Esophagus squamous epithelium (tissue), 5 donors: ENCODE measurements at regions not wholly inside any gene's neighbourhood (a gene's known extent, or its start where the extent isn't known, plus 50 kb on each side); places are given as distances from the start of the nearest gene placed in this dataset.

Source experiments
- DNase-seq: peaks from one replicate; lab custom pipeline; 2025; lab: John Stamatoyannopoulos, UW
- H3K27ac ChIP-seq, 4 donors: fragments of 200-600 bp; sonication (generic); one replicate each; pipeline ENCODE4 v1.5.1; 2016 to 2019; ENCODE audit warnings: mild to moderate bottlenecking in 1 of 4
- H3K27me3 ChIP-seq, 4 donors: fragments of 200-600 bp; sonication (generic); 1 replicate in 3 of 4; 2 replicates in 1 of 4; pipeline versions ENCODE4 v1.5.1 to v1.6.0; 2017 to 2021; ENCODE audit warnings: antibody characterized with exemption in 1 of 4
- H3K36me3 ChIP-seq, 3 donors: fragments of 200-600 bp; sonication (generic); one replicate each; pipeline ENCODE4 v1.5.1; 2016 to 2019
- H3K4me1 ChIP-seq, 3 donors: fragments of 200-600 bp; sonication (generic); one replicate each; pipeline ENCODE4 v1.5.1; 2017 to 2019
- H3K4me3 ChIP-seq, 4 donors: fragments of 200-600 bp; sonication (generic); 1 replicate in 3 of 4; 2 replicates in 1 of 4; pipeline ENCODE4 v1.5.1; 2016 to 2019; ENCODE audit warnings: mild to moderate bottlenecking in 2 of 4, moderate library complexity in 1 of 4
- H3K9me3 ChIP-seq, 3 donors: fragments of 200-600 bp; sonication (generic); one replicate each; pipeline ENCODE4 v1.5.1; 2016 to 2019
- POLR2A ChIP-seq, 4 donors: fragments of 450-650 bp; IDR thresholded peaks; one replicate each; pipeline ENCODE4 v1.6.1; 2017; ENCODE audit warnings: antibody characterized with exemption in 4 of 4, mild to moderate bottlenecking in 4 of 4, moderate library complexity in 3 of 4
- WGBS, 2 donors: methylation state at CpG; one replicate each; pipeline ENCODE4 v1.1.5; 2018; 5-methylcytosine and 5-hydroxymethylcytosine counted together
- intact Hi-C: fragments of 100-400 bp; cut with DNase I; formaldehyde crosslinking; loops from one replicate; pipeline ENCODE4 v1.15.0; 2022
- TF ChIP-seq, protein P1 (sequence below), 6 experiments: fragments of 450-650 bp in 4 of 6; fragments of 200-600 bp in 2 of 6; sonication (generic) in 2 of 6; IDR thresholded peaks; one replicate each; pipeline ENCODE4 v1.5.1; 2016 to 2019; ENCODE audit warnings: antibody characterized with exemption in 6 of 6, mild to moderate bottlenecking in 4 of 6, moderate library complexity in 4 of 6
- donor health status: DM: yes; HTN: yes; CAD: no.

DNA sequence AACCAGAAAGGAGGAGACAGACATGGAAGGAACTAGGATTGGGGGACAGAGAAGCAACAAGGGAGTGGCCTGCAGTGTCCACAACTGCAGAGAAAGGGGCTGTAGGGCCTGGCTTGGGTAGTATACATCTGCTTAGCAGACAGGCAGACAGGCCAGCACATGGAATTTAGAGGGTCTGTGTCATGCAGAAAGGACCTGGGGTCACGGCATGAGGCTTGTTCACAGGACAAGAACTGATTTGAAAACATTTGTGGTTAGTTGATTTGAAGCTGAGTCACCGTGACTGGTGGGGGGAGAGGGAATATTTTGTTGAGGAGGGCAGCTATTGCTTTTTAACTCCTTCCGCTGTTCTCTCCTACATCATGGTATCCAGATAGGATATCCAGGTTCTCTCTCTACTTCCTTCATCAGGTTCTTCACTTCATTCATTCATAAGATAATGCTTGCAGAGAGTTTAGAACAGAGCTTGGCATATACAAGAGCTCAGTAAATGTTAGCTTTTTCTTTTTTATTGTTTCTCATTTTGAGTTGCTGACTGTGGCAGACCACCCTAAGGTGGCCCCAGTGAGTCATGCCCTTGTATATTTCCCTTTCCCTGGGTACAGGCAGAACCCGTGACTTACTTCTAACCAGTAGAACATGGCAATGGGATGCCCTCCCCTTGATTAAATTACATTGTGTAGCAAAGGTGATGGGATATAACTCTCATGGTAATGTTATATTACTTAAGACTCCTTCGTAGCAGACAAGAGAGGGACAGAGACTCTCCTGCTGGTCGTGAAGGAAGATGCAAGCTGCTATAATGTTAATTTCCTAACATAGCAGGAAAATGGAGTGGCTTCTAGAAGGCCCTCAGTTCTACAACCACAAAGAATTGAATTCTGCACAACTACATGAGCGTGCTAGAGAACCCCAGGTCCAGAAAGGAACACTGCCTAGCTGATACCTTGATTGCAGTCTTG, 95.0 kb upstream of the NMNAT3 start:
- H3K4me3 ChIP-seq = no peak overlapping the region
- H3K27me3 ChIP-seq = peaks cover 0 to 5% (median 0%) of the 10 kb centered on the region in 4 donors
- H3K4me1 ChIP-seq = no peaks in the 10 kb centered on the region
- intact Hi-C loops = no loop called here
- H3K27ac ChIP-seq = no peak overlapping the region
- no peak for DNase-seq
- no peaks in the 10 kb centered on the region for H3K36me3 ChIP-seq
- WGBS, 2 donors = 50 to 58% methylated on average over 6 to 7 of the region's 7 CpGs
- no peak for TF ChIP-seq POLR2A (IDR thresholded peaks at IDR 0.05)
- TF ChIP-seq, protein P1, sequence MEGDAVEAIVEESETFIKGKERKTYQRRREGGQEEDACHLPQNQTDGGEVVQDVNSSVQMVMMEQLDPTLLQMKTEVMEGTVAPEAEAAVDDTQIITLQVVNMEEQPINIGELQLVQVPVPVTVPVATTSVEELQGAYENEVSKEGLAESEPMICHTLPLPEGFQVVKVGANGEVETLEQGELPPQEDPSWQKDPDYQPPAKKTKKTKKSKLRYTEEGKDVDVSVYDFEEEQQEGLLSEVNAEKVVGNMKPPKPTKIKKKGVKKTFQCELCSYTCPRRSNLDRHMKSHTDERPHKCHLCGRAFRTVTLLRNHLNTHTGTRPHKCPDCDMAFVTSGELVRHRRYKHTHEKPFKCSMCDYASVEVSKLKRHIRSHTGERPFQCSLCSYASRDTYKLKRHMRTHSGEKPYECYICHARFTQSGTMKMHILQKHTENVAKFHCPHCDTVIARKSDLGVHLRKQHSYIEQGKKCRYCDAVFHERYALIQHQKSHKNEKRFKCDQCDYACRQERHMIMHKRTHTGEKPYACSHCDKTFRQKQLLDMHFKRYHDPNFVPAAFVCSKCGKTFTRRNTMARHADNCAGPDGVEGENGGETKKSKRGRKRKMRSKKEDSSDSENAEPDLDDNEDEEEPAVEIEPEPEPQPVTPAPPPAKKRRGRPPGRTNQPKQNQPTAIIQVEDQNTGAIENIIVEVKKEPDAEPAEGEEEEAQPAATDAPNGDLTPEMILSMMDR (IDR thresholded peaks at IDR 0.05) = no peak
- H3K9me3 ChIP-seq = no peaks in the 10 kb centered on the region

DNA sequence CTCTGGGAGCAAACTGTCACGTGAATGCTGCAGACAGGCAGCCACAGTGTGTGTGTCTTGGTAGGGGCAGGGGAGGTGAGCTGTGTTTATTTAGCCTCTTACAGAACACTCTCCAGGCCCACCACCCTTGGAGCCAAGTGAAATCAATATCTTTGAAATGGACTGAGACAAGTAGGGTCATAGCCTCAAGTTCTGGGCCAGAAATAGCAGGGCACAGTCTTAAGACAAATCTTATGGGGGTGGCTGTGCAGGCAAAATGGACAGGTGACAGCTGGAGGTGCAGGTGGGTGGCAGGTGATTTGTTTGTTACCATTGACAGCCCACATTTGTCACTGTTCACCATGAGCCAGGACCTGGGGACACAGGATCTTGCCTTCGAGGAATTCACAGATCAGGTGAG, 93.6 kb upstream of the NMNAT3 start:
- Histone ChIP-seq H3K27ac (no peak overlapping the region), H3K9me3 (no peaks in the 10 kb centered on the region), H3K27me3 (peaks cover 0 to 5% (median 0%) of the 10 kb centered on the region in 4 donors), H3K4me3 (no peak overlapping the region), H3K36me3 (no peaks in the 10 kb centered on the region), H3K4me1 (no peaks in the 10 kb centered on the region)
- DNase-seq = no peak
- intact Hi-C loops = no loop called here
- no peak for TF ChIP-seq POLR2A (IDR thresholded peaks at IDR 0.05)
- TF ChIP-seq, protein P1 (IDR thresholded peaks at IDR 0.05) = no peak
- 43 to 44% methylated on average over 2 of the region's 2 CpGs for WGBS, 2 donors

DNA sequence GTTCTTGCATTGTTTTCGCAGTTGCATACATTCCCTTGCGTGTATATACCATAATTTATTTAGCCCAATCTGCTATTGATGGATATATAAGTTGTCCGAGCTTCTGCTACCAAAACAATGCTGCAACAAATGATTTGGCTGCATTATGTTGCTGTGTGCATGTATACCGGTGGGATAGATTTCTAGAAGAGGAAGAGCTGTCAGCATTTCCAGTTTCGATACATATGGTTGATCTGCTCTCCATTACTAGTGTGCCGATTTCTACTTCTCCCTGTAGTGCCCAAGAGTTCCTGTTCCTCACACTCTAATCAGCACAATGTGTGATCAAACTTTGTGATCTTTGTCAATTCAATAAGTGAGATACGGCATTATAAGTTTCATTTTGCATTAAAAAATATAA, 92.8 kb upstream of the NMNAT3 start:
- no peaks in the 10 kb centered on the region for H3K4me1 ChIP-seq
- 61 to 63% methylated on average over 7 of the region's 7 CpGs for WGBS, 2 donors
- TF ChIP-seq, protein P1 (IDR thresholded peaks at IDR 0.05) = no peak

DNA sequence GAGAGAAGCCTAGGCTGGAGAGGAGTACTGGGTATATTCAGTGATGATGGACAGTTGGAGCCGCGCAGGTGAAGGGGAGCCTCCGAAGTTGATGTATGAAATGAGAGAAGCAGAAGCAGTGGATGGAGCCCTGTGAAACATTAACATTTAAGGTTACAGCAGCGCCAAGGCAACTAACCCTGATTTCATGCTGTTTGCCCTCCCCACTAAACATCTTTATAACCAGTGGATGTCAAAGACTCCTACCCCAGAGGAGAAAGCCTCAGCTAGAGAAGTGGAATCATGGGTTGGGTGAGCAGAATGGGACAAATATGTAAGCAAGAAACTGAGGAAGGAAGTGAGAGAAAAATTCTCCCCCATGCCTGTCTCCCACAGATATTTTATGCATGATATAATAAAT, 92.0 kb upstream of the NMNAT3 start:
- Histone ChIP-seq H3K9me3 (no peaks in the 10 kb centered on the region), H3K4me3 (no peak overlapping the region), H3K27me3 (peaks cover 0 to 5% (median 0%) of the 10 kb centered on the region in 4 donors), H3K36me3 (no peaks in the 10 kb centered on the region), H3K4me1 (no peaks in the 10 kb centered on the region), H3K27ac (no peak overlapping the region)
- no peak for TF ChIP-seq POLR2A (IDR thresholded peaks at IDR 0.05)
- TF ChIP-seq, protein P1 (IDR thresholded peaks at IDR 0.05) = no peak
- 68 to 85% methylated on average over 4 of the region's 4 CpGs for WGBS, 2 donors
- intact Hi-C loops = no loop called here
- DNase-seq = no peak

More for the DNA sequence above, 92.8 kb upstream of the NMNAT3 start:
- peaks cover 0 to 5% (median 0%) of the 10 kb centered on the region in 4 donors for H3K27me3 ChIP-seq
- H3K36me3 ChIP-seq = no peaks in the 10 kb centered on the region
- no peak overlapping the region for H3K4me3 ChIP-seq
- H3K9me3 ChIP-seq = no peaks in the 10 kb centered on the region
- H3K27ac ChIP-seq = no peak overlapping the region
- DNase-seq = no peak
- intact Hi-C loops = no loop called here

DNA sequence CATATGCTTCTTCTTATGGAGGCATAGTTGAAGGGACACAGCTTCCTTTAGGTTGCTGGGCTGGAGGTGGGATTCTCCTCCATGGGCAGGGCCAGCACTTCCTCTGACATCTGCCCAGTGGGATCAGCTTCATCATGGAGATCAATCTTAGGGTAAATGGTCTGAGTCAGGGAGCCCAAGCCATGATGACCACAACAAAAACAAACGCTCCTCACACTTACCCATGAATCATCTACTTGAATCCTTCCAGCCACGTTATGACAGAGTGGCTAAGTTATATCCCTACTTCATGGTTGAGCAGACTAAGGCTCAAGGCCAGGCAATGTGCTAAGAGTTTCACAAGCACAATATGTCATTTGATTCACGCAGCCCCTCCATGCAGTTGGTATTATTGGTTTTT, 87.2 kb upstream of the NMNAT3 start:
- intact Hi-C loops = no loop called here
- WGBS, 2 donors = 34 to 59% methylated on average over 3 of the region's 3 CpGs
- Histone ChIP-seq H3K36me3 (no peaks in the 10 kb centered on the region), H3K27ac (no peak overlapping the region), H3K27me3 (no peaks in the 10 kb centered on the region), H3K4me3 (no peak overlapping the region), H3K4me1 (no peaks in the 10 kb centered on the region), H3K9me3 (no peaks in the 10 kb centered on the region)
- DNase-seq = no peak
- TF ChIP-seq, protein P1 (IDR thresholded peaks at IDR 0.05) = no peak
- TF ChIP-seq POLR2A (IDR thresholded peaks at IDR 0.05) = no peak
